CD14-positive monocyte (primary cell): ENCODE measurements at regions not wholly inside any gene's neighbourhood (a gene's known extent, or its start where the extent isn't known, plus 50 kb on each side); places are given as distances from the start of the nearest gene placed in this dataset.

ENCODE experiments used
- DNase-seq, 3 donors: peaks; one replicate each; pipeline ENCODE4 v3.0.0-alpha.2; 2011 to 2022
- H2AFZ ChIP-seq: 2 replicates; pipeline ENCODE4 v1.6.0; 2012; ENCODE audit warnings: mild to moderate bottlenecking, low read depth, low read length, inconsistent platforms; ENCODE audit not compliant: insufficient read depth, poor library complexity, severe bottlenecking
- H3K27ac ChIP-seq, 2 donors: 1 replicate in 1 of 2; 2 replicates in 1 of 2; pipeline ENCODE4 v1.5.1; 2012 to 2013; ENCODE audit warnings: low read length in 2 of 2, control low read depth in 1 of 2, inconsistent platforms in 1 of 2, low read depth in 1 of 2, mild to moderate bottlenecking in 1 of 2
- H3K27me3 ChIP-seq, 2 donors: one replicate each; pipeline versions ENCODE4 v1.6.0 to v1.6.1; 2011 to 2013; ENCODE audit warnings: low read length in 2 of 2; ENCODE audit not compliant: control insufficient read depth in 2 of 2, insufficient read depth in 2 of 2
- H3K36me3 ChIP-seq, 2 donors: replicated peaks in 1 of 2; 1 replicate in 1 of 2; 2 replicates in 1 of 2; pipeline versions ENCODE4 v1.5.1 to v1.6.1; 2012 to 2013; ENCODE audit warnings: low read length in 2 of 2, control low read depth in 1 of 2, inconsistent platforms in 1 of 2, mild to moderate bottlenecking in 1 of 2; ENCODE audit not compliant: insufficient read depth in 2 of 2, control insufficient read depth in 1 of 2
- H3K4me1 ChIP-seq, 2 donors: 1 replicate in 1 of 2; 2 replicates in 1 of 2; pipeline versions ENCODE4 v1.5.1 to v1.6.1; 2012 to 2013; ENCODE audit warnings: low read length in 2 of 2, control low read depth in 1 of 2, inconsistent platforms in 1 of 2, mild to moderate bottlenecking in 1 of 2, moderate library complexity in 1 of 2; ENCODE audit not compliant: insufficient read depth in 2 of 2, control insufficient read depth in 1 of 2
- H3K4me2 ChIP-seq: replicated peaks from 2 replicates; pipeline ENCODE3; 2012; ENCODE audit warnings: low read length, moderate library complexity, mild to moderate bottlenecking; ENCODE audit not compliant: poor library complexity, severe bottlenecking; ENCODE audit errors: extremely low read depth
- H3K4me3 ChIP-seq, 3 experiments: fragments of 200-600 bp in 1 of 3; sonication (generic) in 1 of 3; replicated peaks in 1 of 3; 1 replicate in 2 of 3; 2 replicates in 1 of 3; pipeline ENCODE4 v1.5.1; 2011 to 2013; ENCODE audit warnings: low read length in 3 of 3, mild to moderate bottlenecking in 3 of 3, control low read depth in 2 of 3, low read depth in 2 of 3, inconsistent platforms in 1 of 3, moderate library complexity in 1 of 3
- H3K79me2 ChIP-seq: 2 replicates; pipeline ENCODE4 v1.6.0; 2012; ENCODE audit warnings: mild to moderate bottlenecking, control low read depth, inconsistent platforms, low read length, moderate library complexity; ENCODE audit not compliant: insufficient read depth
- H3K9ac ChIP-seq: 2 replicates; pipeline ENCODE4 v1.6.0; 2017; ENCODE audit warnings: low read length, mild to moderate bottlenecking; ENCODE audit not compliant: insufficient read depth, poor library complexity, severe bottlenecking
- H3K9me3 ChIP-seq, 2 donors: replicated peaks in 1 of 2; 1 replicate in 1 of 2; 2 replicates in 1 of 2; pipeline versions ENCODE4 v1.5.1 to v1.6.1; 2012 to 2013; ENCODE audit warnings: low read length in 2 of 2, control low read depth in 1 of 2; ENCODE audit not compliant: control insufficient read depth in 1 of 2, insufficient read depth in 1 of 2
- H4K20me1 ChIP-seq: 2 replicates; pipeline ENCODE4 v1.6.0; 2012; ENCODE audit warnings: mild to moderate bottlenecking, low read length, control low read depth, moderate library complexity; ENCODE audit not compliant: insufficient read depth
- H3K27ac Mint-ChIP-seq, 7 donors: one replicate each; pipeline ENCODE4 v1.8.0; 2020; ENCODE audit warnings: mild to moderate bottlenecking in 7 of 7, mixed read lengths in 7 of 7, moderate library complexity in 6 of 7, inconsistent platforms in 2 of 7
- H3K27me3 Mint-ChIP-seq, 3 donors: one replicate each; pipeline ENCODE4 v1.8.0; 2021 to 2022; ENCODE audit warnings: low read depth in 3 of 3, mild to moderate bottlenecking in 3 of 3, mixed read lengths in 3 of 3, moderate library complexity in 3 of 3, inconsistent platforms in 1 of 3
- H3K36me3 Mint-ChIP-seq, 2 donors: one replicate each; pipeline ENCODE4 v1.8.0; 2020; ENCODE audit warnings: mixed read lengths in 2 of 2, inconsistent platforms in 1 of 2, mild to moderate bottlenecking in 1 of 2
- H3K4me1 Mint-ChIP-seq: one replicate; pipeline ENCODE4 v1.8.0; 2020; ENCODE audit warnings: mild to moderate bottlenecking, mixed read lengths
- H3K4me3 Mint-ChIP-seq, 2 donors: one replicate each; pipeline ENCODE4 v1.8.0; 2020; ENCODE audit warnings: mild to moderate bottlenecking in 2 of 2, mixed read lengths in 2 of 2, moderate library complexity in 1 of 2
- H3K9me3 Mint-ChIP-seq, 7 donors: one replicate each; pipeline ENCODE4 v1.8.0; 2020 to 2022; ENCODE audit warnings: mixed read lengths in 7 of 7, mild to moderate bottlenecking in 6 of 7, moderate library complexity in 6 of 7, inconsistent platforms in 2 of 7
- WGBS: methylation state at CpG from one replicate; pipeline ENCODE4 v1.1.5; 2013; ENCODE audit warnings: missing lambda C conversion rate; ENCODE audit not compliant: insufficient coverage; 5-methylcytosine and 5-hydroxymethylcytosine counted together
- intact Hi-C, 2 donors: fragments of 100-400 bp; cut with micrococcal nuclease; formaldehyde crosslinking; loops; one replicate each; pipeline versions ENCODE4 v1.15.0 to v1.15.1; 2023
- TF ChIP-seq, protein P1 (sequence below): fragments of 200-600 bp; IDR thresholded peaks from one replicate; pipeline ENCODE4 v1.8.0; 2022; ENCODE audit warnings: antibody characterized with exemption, mild to moderate bottlenecking

DNA sequence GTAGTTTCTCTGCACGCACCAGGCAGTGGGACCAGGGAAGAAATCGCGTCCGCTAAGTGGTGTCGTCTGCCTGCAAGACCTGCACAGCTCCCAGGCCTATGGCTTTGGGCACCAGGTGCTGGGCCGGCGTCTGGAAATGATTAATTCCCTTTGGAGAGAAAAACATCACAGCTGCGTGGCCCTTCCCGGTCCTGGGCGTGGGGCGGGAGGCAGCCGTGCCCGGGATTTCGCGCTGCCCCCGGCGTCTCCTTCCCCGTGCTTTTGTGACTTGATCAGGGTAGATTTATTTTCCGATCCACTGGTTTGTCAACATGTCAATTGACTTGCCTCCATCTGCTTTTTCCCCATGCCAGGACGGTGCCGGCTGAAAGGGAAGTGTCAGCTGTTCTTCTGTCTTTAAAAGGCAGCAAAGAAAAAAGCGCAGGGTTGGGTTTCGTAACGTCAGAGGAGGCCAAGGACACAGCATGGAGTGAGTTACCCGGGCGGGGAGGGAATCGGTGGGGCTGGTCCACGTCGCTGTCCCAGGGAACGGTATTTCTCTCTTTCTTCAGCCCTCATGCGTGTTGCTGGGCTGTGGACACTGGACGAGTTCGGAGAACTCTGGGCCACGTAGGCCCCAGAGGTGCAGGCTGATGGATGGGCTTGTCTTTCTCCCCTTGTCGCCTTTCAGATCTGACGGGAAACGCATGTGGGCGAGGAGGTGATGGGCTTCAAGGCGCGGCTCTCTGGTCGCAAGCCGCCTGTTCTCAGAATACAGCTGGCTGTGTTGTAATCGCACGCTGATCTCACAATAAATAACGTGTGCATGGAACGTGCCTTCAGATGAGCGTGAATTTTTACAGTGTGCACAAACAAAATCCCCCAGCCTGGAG lies 188.1 kb upstream of the ZNF469 start:
- intact Hi-C loops = no loop called here
- peaks cover 0 to 5% (median 0%) of the 10 kb centered on the region in 7 donors for H3K9me3 Mint-ChIP-seq
- TF ChIP-seq, protein P1, sequence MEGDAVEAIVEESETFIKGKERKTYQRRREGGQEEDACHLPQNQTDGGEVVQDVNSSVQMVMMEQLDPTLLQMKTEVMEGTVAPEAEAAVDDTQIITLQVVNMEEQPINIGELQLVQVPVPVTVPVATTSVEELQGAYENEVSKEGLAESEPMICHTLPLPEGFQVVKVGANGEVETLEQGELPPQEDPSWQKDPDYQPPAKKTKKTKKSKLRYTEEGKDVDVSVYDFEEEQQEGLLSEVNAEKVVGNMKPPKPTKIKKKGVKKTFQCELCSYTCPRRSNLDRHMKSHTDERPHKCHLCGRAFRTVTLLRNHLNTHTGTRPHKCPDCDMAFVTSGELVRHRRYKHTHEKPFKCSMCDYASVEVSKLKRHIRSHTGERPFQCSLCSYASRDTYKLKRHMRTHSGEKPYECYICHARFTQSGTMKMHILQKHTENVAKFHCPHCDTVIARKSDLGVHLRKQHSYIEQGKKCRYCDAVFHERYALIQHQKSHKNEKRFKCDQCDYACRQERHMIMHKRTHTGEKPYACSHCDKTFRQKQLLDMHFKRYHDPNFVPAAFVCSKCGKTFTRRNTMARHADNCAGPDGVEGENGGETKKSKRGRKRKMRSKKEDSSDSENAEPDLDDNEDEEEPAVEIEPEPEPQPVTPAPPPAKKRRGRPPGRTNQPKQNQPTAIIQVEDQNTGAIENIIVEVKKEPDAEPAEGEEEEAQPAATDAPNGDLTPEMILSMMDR = no peak
- H3K36me3 Mint-ChIP-seq = peaks cover 3% of the 10 kb centered on the region in 2 donors
- H3K27me3 ChIP-seq = no peaks in the 10 kb centered on the region
- H3K4me2 ChIP-seq = no peak overlapping the region
- H3K27me3 Mint-ChIP-seq = peaks cover 3 to 13% (median 8%) of the 10 kb centered on the region in 3 donors
- no peaks in the 10 kb centered on the region for H3K79me2 ChIP-seq
- peaks cover 0 to 8% of the 10 kb centered on the region in 2 donors for H3K4me1 ChIP-seq
- H3K36me3 ChIP-seq = no peaks in the 10 kb centered on the region
- H3K4me1 Mint-ChIP-seq = peaks cover 10% of the 10 kb centered on the region
- H3K4me3 Mint-ChIP-seq = no peak overlapping the region
- H3K27ac ChIP-seq = no peak overlapping the region
- H3K4me3 ChIP-seq = no peak overlapping the region
- H4K20me1 ChIP-seq = no peaks in the 10 kb centered on the region
- no peaks in the 10 kb centered on the region for H3K9me3 ChIP-seq
- DNase-seq = peak in 2 of 3 donors; percentile 5 to 8
- H3K27ac Mint-ChIP-seq = peak overlapping the region in 3 of 7 donors; percentile 13 to 78 (median 38)
- WGBS = 64% methylated on average over 28 of the region's 47 CpGs
- no peak overlapping the region for H2AFZ ChIP-seq
- no peak overlapping the region for H3K9ac ChIP-seq

DNA sequence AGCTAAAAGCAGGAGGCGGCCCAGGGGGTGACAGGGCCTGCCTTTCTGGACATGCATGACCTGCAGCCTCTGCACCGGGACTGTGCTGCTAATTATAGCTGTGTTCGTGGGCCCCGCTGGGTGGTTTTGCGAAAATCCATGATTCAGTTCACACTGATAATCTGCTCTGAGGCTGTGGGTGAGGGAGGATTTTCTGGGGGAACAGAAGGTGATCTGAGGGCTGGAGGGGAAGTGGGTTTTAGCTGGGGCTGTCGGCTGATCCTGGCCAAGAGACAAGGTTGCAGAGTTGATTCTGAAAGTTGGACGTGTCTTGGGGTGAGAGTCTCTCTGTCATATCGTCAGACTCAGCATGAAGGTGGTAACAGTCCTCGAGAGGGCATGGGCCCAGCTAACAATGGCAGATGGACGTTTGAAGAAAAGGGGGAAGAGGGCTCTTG lies 187.5 kb upstream of the ZNF469 start:
- Histone ChIP-seq H3K27me3 (no peaks in the 10 kb centered on the region), H3K79me2 (no peaks in the 10 kb centered on the region), H3K4me1 (peaks cover 0 to 8% of the 10 kb centered on the region in 2 donors), H3K4me2 (no peak overlapping the region), H3K9ac (no peak overlapping the region), H4K20me1 (no peaks in the 10 kb centered on the region), H2AFZ (no peak overlapping the region), H3K4me3 (no peak overlapping the region), H3K27ac (no peak overlapping the region), H3K9me3 (no peaks in the 10 kb centered on the region), H3K36me3 (no peaks in the 10 kb centered on the region)
- Mint-ChIP-seq H3K4me3 (peak overlapping the region in 1 of 2 donors; percentile 35), H3K27me3 (peaks cover 3 to 12% (median 9%) of the 10 kb centered on the region in 3 donors), H3K36me3 (peaks cover 3% of the 10 kb centered on the region in 2 donors), H3K4me1 (peaks cover 10% of the 10 kb centered on the region), H3K9me3 (peaks cover 0 to 5% (median 0%) of the 10 kb centered on the region in 7 donors), H3K27ac (no peak overlapping the region)
- no peak for DNase-seq
- intact Hi-C loops = no loop called here
- TF ChIP-seq, protein P1 = no peak
- WGBS = 28% methylated on average over 10 of the region's 10 CpGs
